HG02973 (cell line): ENCODE measurements at regions not wholly inside any gene's neighbourhood (a gene's known extent, or its start where the extent isn't known, plus 50 kb on each side); places are given as distances from the start of the nearest gene placed in this dataset.

Experiments used
- ATAC-seq: cut with Tn5 transposase; IDR thresholded peaks from one replicate; pipeline ENCODE4 v1.9.1; 2021; ENCODE audit warnings: moderate library complexity; ENCODE audit not compliant: unreplicated experiment

- ATAC-seq, result no peak
These were observed 1348.8 kb downstream of the PCDH18 start for GRCh38 chr4:136183513-136183912.

GRCh38 chr4:136156947-136157346, 1375.3 kb downstream of the PCDH18 start:
- no peak for ATAC-seq

- ATAC-seq, result no peak
These were observed 1382.2 kb downstream of the PCDH18 start for GRCh38 chr4:136150046-136150445.

- ATAC-seq, result no peak
These were observed 1395.7 kb downstream of the PCDH18 start for GRCh38 chr4:136136601-136137000.

GRCh38 chr4:136124251-136124745, 1408.0 kb downstream of the PCDH18 start:
- ATAC-seq, result no peak

- no peak for ATAC-seq
These were observed 1410.9 kb downstream of the PCDH18 start for GRCh38 chr4:136121426-136121825.

GRCh38 chr4:136113921-136114320, 1418.4 kb downstream of the PCDH18 start:
- ATAC-seq, result no peak

- no peak for ATAC-seq
These were observed 1420.2 kb downstream of the PCDH18 start for GRCh38 chr4:136112116-136112515.

- no peak for ATAC-seq
These were observed 1425.5 kb downstream of the PCDH18 start for GRCh38 chr4:136106753-136107152.

GRCh38 chr4:136103616-136104015, 1428.7 kb downstream of the PCDH18 start:
- no peak for ATAC-seq

- no peak for ATAC-seq
These were observed 1434.6 kb downstream of the PCDH18 start for GRCh38 chr4:136097676-136098075.

- ATAC-seq, result no peak
These were observed 1444.0 kb downstream of the PCDH18 start for GRCh38 chr4:136088211-136088867.

- ATAC-seq, result no peak
These were observed 1453.3 kb downstream of the PCDH18 start for GRCh38 chr4:136078976-136079375.

- no peak for ATAC-seq
These were observed 1475.5 kb downstream of the PCDH18 start for GRCh38 chr4:136056748-136057147.

GRCh38 chr4:136055360-136055759, 1476.9 kb downstream of the PCDH18 start:
- ATAC-seq, result no peak

- no peak for ATAC-seq
These were observed 1495.5 kb downstream of the PCDH18 start for GRCh38 chr4:136036744-136037143.

- ATAC-seq, result no peak
These were observed 1499.9 kb downstream of the PCDH18 start for GRCh38 chr4:136032391-136032790.

GRCh38 chr4:136025540-136025939, 1506.8 kb downstream of the PCDH18 start:
- no peak for ATAC-seq

GRCh38 chr4:136017556-136017955, 1514.7 kb downstream of the PCDH18 start:
- ATAC-seq, result no peak

GRCh38 chr4:136012220-136012619, 1520.1 kb downstream of the PCDH18 start:
- ATAC-seq, result no peak

- ATAC-seq, result no peak
These were observed 1522.9 kb downstream of the PCDH18 start for GRCh38 chr4:136009258-136009832.

- ATAC-seq, result no peak
These were observed 1524.3 kb downstream of the PCDH18 start for GRCh38 chr4:136007991-136008390.

GRCh38 chr4:136002316-136002715, 1530.0 kb downstream of the PCDH18 start:
- ATAC-seq, result no peak
